ENCODE measurements at regions not wholly inside any gene's neighbourhood (a gene's known extent, or its start where the extent isn't known, plus 50 kb on each side); places are given as distances from the start of the nearest gene placed in this dataset.

DNA sequence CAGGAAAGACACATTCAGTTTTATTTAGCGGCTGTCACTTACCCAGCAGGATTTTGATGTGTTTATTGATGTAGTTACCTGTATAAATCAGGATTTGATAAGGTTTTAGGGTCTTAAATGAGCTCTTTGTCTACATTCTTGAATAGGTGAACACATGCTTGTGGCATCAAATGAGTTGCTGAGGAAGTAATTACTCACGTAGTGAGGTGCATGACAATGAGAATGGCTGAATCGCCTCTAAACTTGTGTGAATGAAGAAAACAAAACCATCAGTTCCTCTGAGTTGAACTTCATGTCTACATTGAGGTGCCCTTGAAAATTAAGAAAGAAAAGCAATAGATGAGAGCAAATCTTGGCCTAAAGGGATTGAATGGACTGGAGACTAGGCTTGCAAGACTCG, 245.6 kb upstream of the SATB1 start:
- ChIA-PET CTCF (ENCODE audit: low intra/inter-chr PET ratio) (interaction anchor here (0.5 kb wide), 1 partner anchor 126 kb away, joined by 3 read pairs; no protein-coding TSS in a partner anchor), POLR2A (no interaction called here)
- H3K4me2 ChIP-seq (ENCODE audit: insufficient read depth, low read length) = no peak overlapping the region
- H3K4me1 ChIP-seq (replicated peaks in 1 of 2; ENCODE audit: control insufficient read depth in 2 of 2, insufficient read depth in 2 of 2, low read length in 2 of 2) = no peaks in the 10 kb centered on the region
- no TSS peak for BruUV-seq (replicated peaks)
- no peak for TF ChIP-seq TCF7 (IDR thresholded peaks at IDR 0.05; ENCODE audit: borderline replicate concordance)
- TF ChIP-seq ZBTB8A (IDR thresholded peaks at IDR 0.05; ENCODE audit: partially characterized antibody) = no peak
- TF ChIP-seq, protein P1, sequence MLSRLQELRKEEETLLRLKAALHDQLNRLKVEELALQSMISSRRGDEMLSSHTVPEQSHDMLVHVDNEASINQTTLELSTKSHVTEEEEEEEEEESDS (CRISPR knock-in tag; IDR thresholded peaks at IDR 0.05) = no peak
- TF ChIP-seq, protein P2, sequence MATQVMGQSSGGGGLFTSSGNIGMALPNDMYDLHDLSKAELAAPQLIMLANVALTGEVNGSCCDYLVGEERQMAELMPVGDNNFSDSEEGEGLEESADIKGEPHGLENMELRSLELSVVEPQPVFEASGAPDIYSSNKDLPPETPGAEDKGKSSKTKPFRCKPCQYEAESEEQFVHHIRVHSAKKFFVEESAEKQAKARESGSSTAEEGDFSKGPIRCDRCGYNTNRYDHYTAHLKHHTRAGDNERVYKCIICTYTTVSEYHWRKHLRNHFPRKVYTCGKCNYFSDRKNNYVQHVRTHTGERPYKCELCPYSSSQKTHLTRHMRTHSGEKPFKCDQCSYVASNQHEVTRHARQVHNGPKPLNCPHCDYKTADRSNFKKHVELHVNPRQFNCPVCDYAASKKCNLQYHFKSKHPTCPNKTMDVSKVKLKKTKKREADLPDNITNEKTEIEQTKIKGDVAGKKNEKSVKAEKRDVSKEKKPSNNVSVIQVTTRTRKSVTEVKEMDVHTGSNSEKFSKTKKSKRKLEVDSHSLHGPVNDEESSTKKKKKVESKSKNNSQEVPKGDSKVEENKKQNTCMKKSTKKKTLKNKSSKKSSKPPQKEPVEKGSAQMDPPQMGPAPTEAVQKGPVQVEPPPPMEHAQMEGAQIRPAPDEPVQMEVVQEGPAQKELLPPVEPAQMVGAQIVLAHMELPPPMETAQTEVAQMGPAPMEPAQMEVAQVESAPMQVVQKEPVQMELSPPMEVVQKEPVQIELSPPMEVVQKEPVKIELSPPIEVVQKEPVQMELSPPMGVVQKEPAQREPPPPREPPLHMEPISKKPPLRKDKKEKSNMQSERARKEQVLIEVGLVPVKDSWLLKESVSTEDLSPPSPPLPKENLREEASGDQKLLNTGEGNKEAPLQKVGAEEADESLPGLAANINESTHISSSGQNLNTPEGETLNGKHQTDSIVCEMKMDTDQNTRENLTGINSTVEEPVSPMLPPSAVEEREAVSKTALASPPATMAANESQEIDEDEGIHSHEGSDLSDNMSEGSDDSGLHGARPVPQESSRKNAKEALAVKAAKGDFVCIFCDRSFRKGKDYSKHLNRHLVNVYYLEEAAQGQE (IDR thresholded peaks at IDR 0.05; ENCODE audit: borderline replicate concordance) = no peak
- TF ChIP-seq, protein P2 (CRISPR knock-in tag; IDR thresholded peaks at IDR 0.05; ENCODE audit: low read depth) = no peak
- TF ChIP-seq SP1 (CRISPR knock-in tag; IDR thresholded peaks at IDR 0.05) = no peak
- TF ChIP-seq ZNF668 (CRISPR knock-in tag; IDR thresholded peaks at IDR 0.05) = no peak
- no peak for TF ChIP-seq ZZZ3 (IDR thresholded peaks at IDR 0.05)
- ATAC-seq (no peak), FAIRE-seq (no peak), DNase-seq (ENCODE audit: extremely low read depth in 1 of 4, low spot score in 3 of 4) (no peak)
- H3K79me2 ChIP-seq (ENCODE audit: control insufficient read depth, insufficient read depth, low read length) = no peaks in the 10 kb centered on the region
- no peaks in the 10 kb centered on the region for H3K27me3 ChIP-seq (ENCODE audit: control insufficient read depth in 2 of 2, insufficient read depth in 2 of 2, low read length in 2 of 2)
- no peaks in the 10 kb centered on the region for H4K20me1 ChIP-seq (replicated peaks; ENCODE audit: control insufficient read depth, insufficient read depth, low read length)
- no peaks in the 10 kb centered on the region for H3K9me1 ChIP-seq (ENCODE audit: control insufficient read depth, insufficient read depth, low read length)
- in situ Hi-C loops (cut with MboI) = no loop called here
- H3K9ac ChIP-seq (ENCODE audit: insufficient read depth in 1 of 2, low read depth in 2 of 2, low read length in 2 of 2) = no peak overlapping the region
- no peaks in the 10 kb centered on the region for H3K9me3 ChIP-seq (replicated peaks; ENCODE audit: control insufficient read depth, insufficient read depth, low read depth, low read length)
- intact Hi-C loops (cut with micrococcal nuclease) = no loop called here
- no peak overlapping the region for H3K4me3 ChIP-seq
- 0% methylated on average over 4 of the region's 4 CpGs for WGBS (ENCODE audit: insufficient coverage, low coverage, missing lambda C conversion rate)
- H3K27ac ChIP-seq (ENCODE audit: extremely low read depth, low read depth, low read length) = no peak overlapping the region
- H2AFZ ChIP-seq (ENCODE audit: low read depth, low read length) = no peak overlapping the region
- no peaks in the 10 kb centered on the region for H3K36me3 ChIP-seq (ENCODE audit: control insufficient read depth, insufficient read depth, low read length)

All from K562 (cell line).